HepG2 (cell line): ENCODE measurements at regions not wholly inside any gene's neighbourhood (a gene's known extent, or its start where the extent isn't known, plus 50 kb on each side); places are given as distances from the start of the nearest gene placed in this dataset.

Source experiments
- ATAC-seq: fragments of 200-7000 bp; cut with Tn5 transposase; 3 replicates; pipeline ENCODE4 v1.9.1; 2020; ENCODE audit warnings: mild to moderate bottlenecking, moderate library complexity
- BruUV-seq: library from RNA; stranded (reverse); fragments of 400-500 nt; replicated peaks from 2 replicates; lab custom pipeline; 2021; lab: Mats Ljungman, UMichigan
- CTCF ChIA-PET: fragments of 300-600 bp; formaldehyde crosslinking; extraction: SDS; loops from one replicate; lab custom pipeline; 2021; ENCODE audit warnings: low total read pairs, inconsistent platforms, low intra/inter-chr PET ratio; lab: Yijun Ruan, JAX
- POLR2A ChIA-PET: fragments of 350-600 bp; sonication (Branson Sonifier 250); formaldehyde crosslinking; loops from one replicate; lab custom pipeline; 2020; ENCODE audit warnings: antibody characterized with exemption, inconsistent platforms; lab: Yijun Ruan, JAX
- DNase-seq: peaks from one replicate; pipeline ENCODE4 v3.0.0-alpha.2; 2015; ENCODE audit warnings: low spot score
- FAIRE-seq: peaks from 3 replicates; lab custom pipeline; 2011; peaks lifted over from hg19 to GRCh38; lab: Jason Lieb, UNC
- H2AFZ ChIP-seq: one replicate; pipeline ENCODE4 v1.6.1; 2011; ENCODE audit warnings: low read length, inconsistent platforms
- H3K27ac ChIP-seq: fragments of 300-600 bp; 3 replicates; pipeline ENCODE4 v1.8.0; 2011; ENCODE audit warnings: mixed run types, mild to moderate bottlenecking, mixed read lengths, low read length, inconsistent platforms; ENCODE audit not compliant: insufficient read depth; ENCODE audit errors: extremely low read length
- H3K27me3 ChIP-seq, 2 experiments: fragments of 200-600 bp in 1 of 2; 2 replicates in 1 of 2; 3 replicates in 1 of 2; pipeline versions ENCODE4 v1.6.0 to v1.8.0; 2011; ENCODE audit warnings: low read length in 2 of 2, mild to moderate bottlenecking in 2 of 2, moderate library complexity in 2 of 2, inconsistent platforms in 1 of 2; ENCODE audit not compliant: insufficient read depth in 2 of 2, control insufficient read depth in 1 of 2
- H3K36me3 ChIP-seq, 2 experiments: fragments of 200-600 bp in 1 of 2; replicated peaks in 1 of 2; 2 replicates in 1 of 2; 3 replicates in 1 of 2; pipeline versions ENCODE4 v1.5.1 to v1.8.0; 2011; ENCODE audit warnings: low read length in 2 of 2, inconsistent platforms in 1 of 2; ENCODE audit not compliant: insufficient read depth in 2 of 2, control insufficient read depth in 1 of 2
- H3K4me1 ChIP-seq: 2 replicates; pipeline ENCODE4 v1.5.1; 2012; ENCODE audit warnings: low read length, inconsistent platforms; ENCODE audit not compliant: insufficient read depth
- H3K4me2 ChIP-seq: 2 replicates; pipeline ENCODE4 v1.6.0; 2011; ENCODE audit warnings: low read depth, low read length, inconsistent platforms
- H3K4me3 ChIP-seq, 3 experiments: fragments of 200-600 bp in 1 of 3; sonication (generic), shearing (Covaris generic) in 1 of 3; replicated peaks in 1 of 3; 2 replicates each; pipeline ENCODE4 v1.5.1; 2011 to 2016; ENCODE audit warnings: low read length in 3 of 3, inconsistent platforms in 2 of 3, low read depth in 2 of 3, mild to moderate bottlenecking in 2 of 3, control low read depth in 1 of 3, mixed read lengths in 1 of 3; ENCODE audit not compliant: insufficient read depth in 1 of 3
- H3K79me2 ChIP-seq: one replicate; pipeline ENCODE4 v1.6.1; 2011; ENCODE audit warnings: low read length, inconsistent platforms; ENCODE audit not compliant: insufficient read depth
- H3K9ac ChIP-seq: 2 replicates; pipeline ENCODE4 v1.6.0; 2011; ENCODE audit warnings: mild to moderate bottlenecking, low read depth, low read length, inconsistent platforms; ENCODE audit not compliant: insufficient read depth
- H3K9me3 ChIP-seq: 2 replicates; pipeline ENCODE4 v1.5.1; 2012; ENCODE audit warnings: mild to moderate bottlenecking, low read length
- H4K20me1 ChIP-seq: 2 replicates; pipeline ENCODE4 v1.6.0; 2011; ENCODE audit warnings: inconsistent platforms, mild to moderate bottlenecking, low read length, moderate library complexity; ENCODE audit not compliant: insufficient read depth
- CENPX ChIP-seq: sonication (generic); formaldehyde crosslinking; IDR thresholded peaks from 2 replicates; pipeline ENCODE4 v1.9.0; 2021; ENCODE audit warnings: mild to moderate bottlenecking, missing genetic modification reagents, moderate library complexity
- ELF4 ChIP-seq: sonication (generic); formaldehyde crosslinking; IDR thresholded peaks from 2 replicates; pipeline ENCODE4 v1.5.0; 2020; ENCODE audit warnings: missing genetic modification reagents, mild to moderate bottlenecking, moderate library complexity, borderline replicate concordance
- MNT ChIP-seq: fragments of 450-650 bp; IDR thresholded peaks from 2 replicates; pipeline ENCODE4 v1.6.1; 2016
- ZBTB25 ChIP-seq: IDR thresholded peaks from 2 replicates; pipeline ENCODE4 v1.6.1; 2018; ENCODE audit warnings: missing genetic modification reagents
- ZBTB40 ChIP-seq, 2 experiments: fragments of 450-650 bp in 1 of 2; sonication (generic) in 1 of 2; formaldehyde crosslinking in 1 of 2; IDR thresholded peaks; 2 replicates each; pipeline versions ENCODE4 v1.6.1 to v1.8.0; 2016 to 2022; ENCODE audit warnings: antibody characterized with exemption in 1 of 2, mild to moderate bottlenecking in 1 of 2, missing genetic modification reagents in 1 of 2
- WGBS: methylation state at CpG from one replicate; pipeline ENCODE4 v1.1.6; 2017; ENCODE audit warnings: low lambda C conversion rate; 5-methylcytosine and 5-hydroxymethylcytosine counted together
- in situ Hi-C: cut with HindIII; loops from 2 replicates; pipeline ENCODE4 v1.10.0; 2017; ENCODE audit warnings: low pct_unique_long_range_greater_than_20kb; ENCODE audit not compliant: extremely low pct_ligation_motif_present
- intact Hi-C: fragments of 100-400 bp; cut with micrococcal nuclease; formaldehyde crosslinking; loops from one replicate; pipeline ENCODE4 v1.10.0; 2022; ENCODE audit not compliant: unreplicated experiment
- TF ChIP-seq, protein P1 (sequence below): sonication (generic); formaldehyde crosslinking; IDR thresholded peaks from 2 replicates; pipeline ENCODE4 v1.5.0; 2020; ENCODE audit warnings: missing genetic modification reagents, mild to moderate bottlenecking, borderline replicate concordance
- TF ChIP-seq, protein P2 (sequence below): sonication (generic); formaldehyde crosslinking; IDR thresholded peaks from 2 replicates; pipeline ENCODE4 v1.5.0; 2020; ENCODE audit warnings: mild to moderate bottlenecking, missing genetic modification reagents

DNA sequence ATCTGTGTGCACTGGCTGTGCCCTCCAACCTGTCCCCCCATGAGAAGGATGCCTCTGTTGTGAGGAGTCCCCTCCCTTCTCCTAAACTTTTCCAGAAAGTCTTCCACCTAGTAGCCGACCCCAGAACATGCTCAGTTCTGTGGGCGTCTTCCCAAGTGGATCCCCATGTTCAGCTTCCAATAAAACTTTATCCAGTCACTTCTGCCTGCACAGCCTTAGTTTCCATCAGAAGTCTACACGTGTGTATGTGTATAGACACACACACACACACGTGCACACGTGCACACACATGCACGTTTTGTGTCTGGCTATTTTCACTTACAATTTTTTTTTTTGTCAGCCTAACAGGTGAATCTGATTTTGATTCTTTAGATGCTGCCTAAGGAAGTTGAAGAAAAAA is 115.1 kb downstream of the RTP5 start:
- peaks cover 6 to 32% of the 10 kb centered on the region in 2 experiments; a peak in 4 of 5 replicates for H3K27me3 ChIP-seq
- peaks cover 8% of the 10 kb centered on the region for H3K4me1 ChIP-seq
- in situ Hi-C loops (no loop called here), intact Hi-C loops (no loop called here)
- FAIRE-seq, result no peak
- no peak for DNase-seq
- no peak overlapping the region for H3K4me3 ChIP-seq
- no peak overlapping the region for H3K27ac ChIP-seq
- H4K20me1 ChIP-seq, result no peaks in the 10 kb centered on the region
- no peaks in the 10 kb centered on the region for H3K36me3 ChIP-seq
- ChIA-PET CTCF (no interaction called here), POLR2A (no interaction called here)
- no peak overlapping the region for H3K4me2 ChIP-seq
- TF ChIP-seq, protein P1, sequence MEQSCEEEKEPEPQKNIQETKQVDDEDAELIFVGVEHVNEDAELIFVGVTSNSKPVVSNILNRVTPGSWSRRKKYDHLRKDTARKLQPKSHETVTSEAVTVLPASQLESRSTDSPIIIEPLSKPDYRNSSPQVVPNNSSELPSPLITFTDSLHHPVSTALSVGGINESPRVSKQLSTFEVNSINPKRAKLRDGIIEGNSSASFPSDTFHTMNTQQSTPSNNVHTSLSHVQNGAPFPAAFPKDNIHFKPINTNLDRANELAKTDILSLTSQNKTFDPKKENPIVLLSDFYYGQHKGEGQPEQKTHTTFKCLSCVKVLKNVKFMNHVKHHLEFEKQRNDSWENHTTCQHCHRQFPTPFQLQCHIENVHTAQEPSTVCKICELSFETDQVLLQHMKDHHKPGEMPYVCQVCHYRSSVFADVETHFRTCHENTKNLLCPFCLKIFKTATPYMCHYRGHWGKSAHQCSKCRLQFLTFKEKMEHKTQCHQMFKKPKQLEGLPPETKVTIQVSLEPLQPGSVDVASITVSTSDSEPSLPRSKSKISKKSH (CRISPR knock-in tag), result no peak
- TF ChIP-seq CENPX (CRISPR knock-in tag), result no peak
- no peak for TF ChIP-seq ELF4 (CRISPR knock-in tag)
- TF ChIP-seq MNT, result peak; percentile 99
- no peak for TF ChIP-seq ZBTB40 (IDR thresholded peaks at IDR 0.05)
- TF ChIP-seq ZBTB40 (CRISPR knock-in tag; IDR thresholded peaks at IDR 0.05), result peak; percentile 67
- TF ChIP-seq, protein P2, sequence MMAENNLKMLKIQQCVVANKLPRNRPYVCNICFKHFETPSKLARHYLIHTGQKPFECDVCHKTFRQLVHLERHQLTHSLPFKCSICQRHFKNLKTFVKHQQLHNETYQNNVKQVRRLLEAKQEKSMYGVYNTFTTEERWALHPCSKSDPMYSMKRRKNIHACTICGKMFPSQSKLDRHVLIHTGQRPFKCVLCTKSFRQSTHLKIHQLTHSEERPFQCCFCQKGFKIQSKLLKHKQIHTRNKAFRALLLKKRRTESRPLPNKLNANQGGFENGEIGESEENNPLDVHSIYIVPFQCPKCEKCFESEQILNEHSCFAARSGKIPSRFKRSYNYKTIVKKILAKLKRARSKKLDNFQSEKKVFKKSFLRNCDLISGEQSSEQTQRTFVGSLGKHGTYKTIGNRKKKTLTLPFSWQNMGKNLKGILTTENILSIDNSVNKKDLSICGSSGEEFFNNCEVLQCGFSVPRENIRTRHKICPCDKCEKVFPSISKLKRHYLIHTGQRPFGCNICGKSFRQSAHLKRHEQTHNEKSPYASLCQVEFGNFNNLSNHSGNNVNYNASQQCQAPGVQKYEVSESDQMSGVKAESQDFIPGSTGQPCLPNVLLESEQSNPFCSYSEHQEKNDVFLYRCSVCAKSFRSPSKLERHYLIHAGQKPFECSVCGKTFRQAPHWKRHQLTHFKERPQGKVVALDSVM (CRISPR knock-in tag), result no peak
- TF ChIP-seq ZBTB25, result no peak
- 16% methylated on average over 6 of the region's 6 CpGs for WGBS
- H2AFZ ChIP-seq, result no peak overlapping the region
- BruUV-seq, result no TSS peak
- no peak overlapping the region for H3K9ac ChIP-seq
- ATAC-seq, result no peak
- peaks cover under 1% of the 10 kb centered on the region; the same call in 1 of the 2 replicates for H3K9me3 ChIP-seq
- H3K79me2 ChIP-seq, result no peaks in the 10 kb centered on the region
